ENCODE measurements at regions not wholly inside any gene's neighbourhood (a gene's known extent, or its start where the extent isn't known, plus 50 kb on each side); places are given as distances from the start of the nearest gene placed in this dataset.

GRCh38 chr3:159127021-159127392, 325.2 kb downstream of the MFSD1 start:
- intact Hi-C loops (cut with micrococcal nuclease), result no loop called here
- TF ChIP-seq SIN3A (IDR thresholded peaks at IDR 0.05; ENCODE audit: low read depth) (no peak), TCF7L2 (IDR thresholded peaks at IDR 0.05; ENCODE audit: borderline replicate concordance, extremely low read depth, insufficient read depth, insufficient read length) (no peak), POLR2AphosphoS5 (IDR thresholded peaks at IDR 0.05; ENCODE audit: low read depth, low read length) (no peak)
- no peak overlapping the region for H3K4me2 ChIP-seq (ENCODE audit: low read length)

GRCh38 chr3:159128628-159129027, 326.8 kb downstream of the MFSD1 start:
- Histone ChIP-seq H3K9me2 (ENCODE audit: insufficient read depth) (no peaks in the 10 kb centered on the region), H3K27ac (ENCODE audit: low read depth, low read length) (no peak overlapping the region), H3K27me3 (ENCODE audit: insufficient read depth, low read length) (no peaks in the 10 kb centered on the region), H4K20me1 (ENCODE audit: insufficient read depth) (no peaks in the 10 kb centered on the region), H3K4me3 (replicated peaks in 1 of 2; ENCODE audit: low read depth in 1 of 2, low read length in 2 of 2) (no peak overlapping the region), H3K4me2 (ENCODE audit: low read length) (no peak overlapping the region), H2AFZ (ENCODE audit: low read depth, low read length, poor library complexity, severe bottlenecking) (no peak overlapping the region), H3K79me2 (ENCODE audit: insufficient read depth, low read length) (no peaks in the 10 kb centered on the region), H3K4me1 (ENCODE audit: control insufficient read depth in 1 of 2, insufficient read depth in 2 of 2, low read length in 2 of 2) (peaks cover 0 to 3% of the 10 kb centered on the region in 2 experiments; a peak in 1 of 4 replicates), H3K36me3 (ENCODE audit: control insufficient read depth in 1 of 2, insufficient read depth in 2 of 2, low read length in 2 of 2) (no peaks in the 10 kb centered on the region), H3K9ac (ENCODE audit: low read length) (no peak overlapping the region), H3K9me3 (ENCODE audit: control insufficient read depth in 1 of 2, insufficient read depth in 1 of 2, low read depth in 1 of 2, low read length in 2 of 2) (no peaks in the 10 kb centered on the region)
- intact Hi-C loops (cut with micrococcal nuclease), result no loop called here
- CTCF ChIA-PET, result interaction anchor here (0.7 kb wide), 1 partner anchor 132 kb away, joined by 3 read pairs; no protein-coding TSS in a partner anchor
- no TSS peak for BruUV-seq (replicated peaks)
- TF ChIP-seq CBX3 (IDR thresholded peaks at IDR 0.05; ENCODE audit: low read depth), result no peak
- no peak for TF ChIP-seq MAX (IDR thresholded peaks at IDR 0.05)
- TF ChIP-seq SRF (IDR thresholded peaks at IDR 0.05; ENCODE audit: low read depth), result no peak
- TF ChIP-seq JUND (IDR thresholded peaks at IDR 0.05), result peak; percentile 37; the same call in 1 of the 2 replicates
- TF ChIP-seq SP1 (IDR thresholded peaks at IDR 0.05; ENCODE audit: low read depth), result peak; percentile 45
- TF ChIP-seq POLR2A (IDR thresholded peaks at IDR 0.05; ENCODE audit: borderline replicate concordance, extremely low read depth, insufficient read depth, insufficient read length), result no peak
- no peak for TF ChIP-seq EGR1 (IDR thresholded peaks at IDR 0.05; ENCODE audit: low read depth)
- TF ChIP-seq ZBTB33 (IDR thresholded peaks at IDR 0.05; ENCODE audit: extremely low read depth, insufficient replicate concordance, low read length), result no peak
- TF ChIP-seq CEBPB (IDR thresholded peaks at IDR 0.05; ENCODE audit: low read depth), result peak; percentile 92
- TF ChIP-seq EZH2phosphoT487 (IDR thresholded peaks at IDR 0.05; ENCODE audit: borderline replicate concordance), result no peak
- TF ChIP-seq TCF7L2 (IDR thresholded peaks at IDR 0.05; ENCODE audit: borderline replicate concordance, extremely low read depth, insufficient read depth, insufficient read length), result no peak
- TF ChIP-seq FOSL1 (IDR thresholded peaks at IDR 0.05; ENCODE audit: low read depth), result no peak
- DNase-seq (ENCODE audit: low read depth, low spot score) (peak; percentile 31), ATAC-seq (0 out of 2 replicates have a peak, but pooled peaks have one; percentile 20)
- POLR2A ChIA-PET, result no interaction called here
- RAD21 ChIA-PET (ENCODE audit: low non-redundant PET in 1 of 2, low total read pairs in 2 of 2, uncharacterized antibody in 2 of 2, unreplicated experiment in 2 of 2), result no interaction called here

More at GRCh38 chr3:159127021-159127392, 325.2 kb downstream of the MFSD1 start:
- Histone ChIP-seq H3K27me3 (ENCODE audit: insufficient read depth, low read length) (no peaks in the 10 kb centered on the region), H3K36me3 (ENCODE audit: control insufficient read depth in 1 of 2, insufficient read depth in 2 of 2, low read length in 2 of 2) (no peaks in the 10 kb centered on the region), H3K27ac (ENCODE audit: low read depth, low read length) (no peak overlapping the region), H3K79me2 (ENCODE audit: insufficient read depth, low read length) (no peaks in the 10 kb centered on the region), H3K4me3 (replicated peaks in 1 of 2; ENCODE audit: low read depth in 1 of 2, low read length in 2 of 2) (no peak overlapping the region), H3K9me3 (ENCODE audit: control insufficient read depth in 1 of 2, insufficient read depth in 1 of 2, low read depth in 1 of 2, low read length in 2 of 2) (no peaks in the 10 kb centered on the region), H3K9me2 (ENCODE audit: insufficient read depth) (no peaks in the 10 kb centered on the region), H3K4me1 (ENCODE audit: control insufficient read depth in 1 of 2, insufficient read depth in 2 of 2, low read length in 2 of 2) (peaks cover 0 to 3% of the 10 kb centered on the region in 2 experiments; a peak in 1 of 4 replicates), H2AFZ (ENCODE audit: low read depth, low read length, poor library complexity, severe bottlenecking) (no peak overlapping the region), H4K20me1 (ENCODE audit: insufficient read depth) (no peaks in the 10 kb centered on the region), H3K9ac (ENCODE audit: low read length) (no peak overlapping the region)
- POLR2A ChIA-PET, result no interaction called here
- DNase-seq (ENCODE audit: low read depth, low spot score) (no peak), ATAC-seq (no peak)
- CTCF ChIA-PET, result no interaction called here
- no TSS peak for BruUV-seq (replicated peaks)
- RAD21 ChIA-PET (ENCODE audit: low non-redundant PET in 1 of 2, low total read pairs in 2 of 2, uncharacterized antibody in 2 of 2, unreplicated experiment in 2 of 2), result no interaction called here

Measured in HCT116 (cell line).